Right cardiac atrium (tissue), 5 donors: ENCODE measurements at regions not wholly inside any gene's neighbourhood (a gene's known extent, or its start where the extent isn't known, plus 50 kb on each side); places are given as distances from the start of the nearest gene placed in this dataset.
"Not testable (repeated sequence)": the region's sequence is repeated elsewhere in the genome, so short reads cannot be mapped to it uniquely, and the experiment has no call there.

Experiments
- ATAC-seq, 2 donors: fragments of 200-7000 bp; cut with Tn5 transposase; one replicate each; pipeline versions ENCODE4 v1.8.0 to v1.9.1; 2020; ENCODE audit warnings: moderate library complexity in 2 of 2, mild to moderate bottlenecking in 1 of 2
- DNase-seq, 3 donors: peaks; one replicate each; pipeline ENCODE4 v3.0.0-alpha.2; 2020
- H3K27ac ChIP-seq: one replicate; pipeline ENCODE4 v1.5.1; 2013; ENCODE audit warnings: mild to moderate bottlenecking, low read length, control low read depth, moderate library complexity
- H3K27me3 ChIP-seq: one replicate; pipeline ENCODE4 v1.6.1; 2013; ENCODE audit not compliant: control insufficient read depth, insufficient read depth
- H3K4me1 ChIP-seq: one replicate; pipeline ENCODE4 v1.6.1; 2013; ENCODE audit warnings: low read length; ENCODE audit not compliant: control insufficient read depth, insufficient read depth
- H3K4me3 ChIP-seq: one replicate; pipeline ENCODE4 v1.5.1; 2013; ENCODE audit warnings: low read length, control low read depth
- H3K9me3 ChIP-seq: one replicate; pipeline ENCODE4 v1.6.1; 2013; ENCODE audit warnings: low read length; ENCODE audit not compliant: control insufficient read depth
- WGBS: extraction: QIAGEN DNeasy Blood & Tissue Kit; methylation state at CpG from one replicate; pipeline ENCODE4 v1.1.7; 2013; 5-methylcytosine and 5-hydroxymethylcytosine counted together
- intact Hi-C, 4 donors: fragments of 100-400 bp; cut with DNase I; formaldehyde crosslinking; loops; one replicate each; pipeline versions ENCODE4 v1.11.0 to v1.14.0; 2022 to 2023
- donor health status: healthy with polysubstance abuse.
- donor health status: DM: no; HTN: yes; CAD: no.
- donor health status: DM: no; HTN: no; CAD: no.
- donor health status: DM: no; HTN: yes; CAD: no; lungs with severe emphysema.
- donor health status: DM: yes; HTN: yes; CAD: no.

DNA sequence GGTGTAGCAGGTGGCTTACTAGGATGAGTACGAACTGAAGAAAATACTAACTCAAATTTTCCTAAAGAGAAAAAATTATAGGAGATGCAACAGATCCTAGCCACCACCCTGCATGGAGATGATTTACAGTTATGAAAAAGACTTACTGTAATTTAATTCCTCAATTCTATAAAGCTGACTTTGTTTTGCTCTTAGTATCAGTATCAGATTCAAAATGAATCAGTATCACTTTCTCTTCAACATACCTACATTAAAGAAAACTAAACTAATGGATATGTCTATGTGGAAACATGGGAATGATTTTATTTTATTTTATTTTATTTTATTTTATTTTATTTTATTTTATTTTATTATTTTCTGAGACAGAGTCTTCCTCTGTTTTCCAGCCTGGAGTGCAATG is 525.8 kb downstream of the NLGN4X start:
- Histone ChIP-seq H3K27me3 (no peaks in the 10 kb centered on the region), H3K4me3 (no peak overlapping the region), H3K4me1 (no peaks in the 10 kb centered on the region), H3K27ac (no peak overlapping the region), H3K9me3 (no peaks in the 10 kb centered on the region)
- DNase-seq (no peak), ATAC-seq (no peak)
- intact Hi-C loops = no loop called here
- 85% methylated on average over 1 of the region's 1 CpG for WGBS

GRCh38 chrX:5695971-5696370 is 532.7 kb downstream of the NLGN4X start:
- Histone ChIP-seq H3K4me1 (no peaks in the 10 kb centered on the region), H3K9me3 (no peaks in the 10 kb centered on the region), H3K27me3 (no peaks in the 10 kb centered on the region), H3K27ac (no peak overlapping the region), H3K4me3 (no peak overlapping the region)
- 90% methylated on average over 7 of the region's 7 CpGs for WGBS
- DNase-seq = no peak
- intact Hi-C loops = no loop called here
- no peak for ATAC-seq

DNA sequence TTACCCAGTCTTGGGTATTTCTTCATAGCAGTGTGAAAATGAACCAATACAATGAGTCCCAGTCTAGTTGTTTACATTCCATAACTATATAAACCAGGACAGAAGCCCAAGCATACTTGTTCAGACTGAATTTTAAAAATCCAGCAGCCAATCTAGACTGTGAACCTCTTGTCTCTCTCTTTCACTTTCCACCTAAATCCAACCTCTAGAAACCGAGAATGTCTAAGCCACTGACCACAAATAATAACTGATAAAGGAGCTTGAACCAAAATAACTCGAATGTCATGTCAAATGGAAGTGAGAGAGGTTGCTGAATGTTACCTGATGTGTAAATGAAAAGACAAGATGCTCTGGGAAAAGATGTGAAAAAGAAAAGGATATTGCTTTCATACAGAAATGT is 544.7 kb downstream of the NLGN4X start:
- Histone ChIP-seq H3K4me1 (no peaks in the 10 kb centered on the region), H3K4me3 (no peak overlapping the region), H3K27me3 (no peaks in the 10 kb centered on the region), H3K27ac (no peak overlapping the region), H3K9me3 (no peaks in the 10 kb centered on the region)
- intact Hi-C loops = no loop called here
- 45% methylated on average over 2 of the region's 2 CpGs for WGBS
- DNase-seq = no peak
- no peak for ATAC-seq

- Histone ChIP-seq H3K27ac (no peak overlapping the region), H3K4me3 (no peak overlapping the region), H3K4me1 (no peaks in the 10 kb centered on the region), H3K27me3 (no peaks in the 10 kb centered on the region), H3K9me3 (no peaks in the 10 kb centered on the region)
- ATAC-seq (no peak), DNase-seq (no peak)
- intact Hi-C loops = no loop called here
- WGBS = 45% methylated on average over 3 of the region's 3 CpGs
Measured at GRCh38 chrX:5681159-5681558, 547.5 kb downstream of the NLGN4X start.

DNA sequence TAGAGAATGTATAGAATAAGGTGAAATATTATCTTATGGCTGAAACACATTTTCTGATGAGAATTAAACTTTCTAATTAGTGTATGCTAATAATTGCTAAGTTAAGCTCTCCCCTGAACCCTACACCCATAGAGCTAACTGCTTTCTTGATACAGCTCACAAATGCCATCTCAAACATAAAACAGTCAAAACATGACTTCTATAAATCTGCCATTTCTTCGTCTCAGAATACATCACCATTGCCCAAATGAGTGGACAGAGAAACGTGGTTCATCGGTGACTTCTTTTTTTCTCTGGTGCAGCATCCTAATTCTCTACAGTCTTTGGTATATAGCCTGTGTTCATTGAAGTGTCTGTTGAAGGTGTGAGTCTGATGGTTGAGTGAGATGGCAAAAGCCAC is 554.6 kb downstream of the NLGN4X start:
- intact Hi-C loops = no loop called here
- ATAC-seq = no peak
- no peaks in the 10 kb centered on the region for H3K4me1 ChIP-seq

DNA sequence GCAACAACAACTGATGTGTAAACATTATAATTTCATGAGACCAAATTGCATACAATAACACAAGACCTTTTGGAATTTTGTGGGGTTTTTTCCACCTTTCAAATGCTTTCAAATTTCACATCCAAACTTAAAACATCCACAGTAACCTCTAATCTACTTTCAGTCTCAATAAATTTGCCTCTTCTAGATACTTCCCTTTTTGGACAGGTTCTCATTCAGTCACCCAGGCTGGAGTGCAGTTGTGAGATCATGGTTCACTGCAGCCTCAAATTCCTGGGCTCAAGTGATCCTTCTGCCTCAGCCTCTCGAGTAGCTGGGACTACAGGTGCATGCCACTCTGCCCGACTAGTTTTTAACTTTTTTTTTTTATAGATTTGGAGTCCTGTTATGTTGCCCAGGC is 556.6 kb downstream of the NLGN4X start:
- no peaks in the 10 kb centered on the region for H3K27me3 ChIP-seq
- WGBS = 56% methylated on average over 2 of the region's 2 CpGs
- ATAC-seq (no peak), DNase-seq (no peak)
- no peak overlapping the region for H3K4me3 ChIP-seq
- intact Hi-C loops = no loop called here
- H3K4me1 ChIP-seq = no peaks in the 10 kb centered on the region
- H3K9me3 ChIP-seq = no peaks in the 10 kb centered on the region
- H3K27ac ChIP-seq = no peak overlapping the region

More for the DNA sequence above, 554.6 kb downstream of the NLGN4X start:
- H3K27me3 ChIP-seq = no peaks in the 10 kb centered on the region
- H3K4me3 ChIP-seq = no peak overlapping the region
- no peak for DNase-seq
- H3K27ac ChIP-seq = no peak overlapping the region
- WGBS = 74% methylated on average over 3 of the region's 3 CpGs
- H3K9me3 ChIP-seq = no peaks in the 10 kb centered on the region

- H3K27me3 ChIP-seq, H3K4me3 ChIP-seq, H3K27ac ChIP-seq, H3K4me1 ChIP-seq, DNase-seq, ATAC-seq, H3K9me3 ChIP-seq, intact Hi-C loops: not testable (repeated sequence)
- 77% methylated on average over 4 of the region's 4 CpGs for WGBS
Measured at GRCh38 chrX:5666689-5667088, 562.0 kb downstream of the NLGN4X start.

- H3K27me3 ChIP-seq = no peaks in the 10 kb centered on the region
- DNase-seq = no peak
Measured at GRCh38 chrX:5656544-5656943, 572.1 kb downstream of the NLGN4X start.

DNA sequence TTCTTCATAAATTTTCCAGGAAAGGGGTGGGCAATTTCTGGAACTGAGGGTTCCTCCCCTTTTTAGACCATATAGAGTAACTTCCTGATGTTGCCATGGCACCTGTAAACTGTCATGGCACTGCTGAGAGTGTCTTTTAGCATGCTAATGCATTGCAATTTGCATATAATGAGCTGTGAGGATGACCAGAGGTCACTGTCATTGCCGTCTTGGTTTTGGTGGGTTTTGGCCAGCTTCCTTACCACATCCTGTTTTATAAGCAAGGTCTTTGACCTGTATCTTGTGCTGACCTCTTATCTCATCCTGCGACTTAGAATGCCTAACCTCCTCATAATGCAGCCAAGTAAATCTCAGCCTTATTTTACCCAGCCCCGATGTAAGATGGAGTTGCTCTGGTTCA is 577.8 kb downstream of the NLGN4X start:
- intact Hi-C loops = no loop called here
- 46% methylated on average over 3 of the region's 3 CpGs for WGBS
- no peaks in the 10 kb centered on the region for H3K4me1 ChIP-seq

More at GRCh38 chrX:5656544-5656943, 572.1 kb downstream of the NLGN4X start:
- no peaks in the 10 kb centered on the region for H3K4me1 ChIP-seq
- ATAC-seq = no peak
- H3K27ac ChIP-seq = no peak overlapping the region
- no peaks in the 10 kb centered on the region for H3K9me3 ChIP-seq
- intact Hi-C loops = no loop called here
- no peak overlapping the region for H3K4me3 ChIP-seq

GRCh38 chrX:5648941-5649568 is 579.6 kb downstream of the NLGN4X start:
- Histone ChIP-seq H3K9me3 (no peaks in the 10 kb centered on the region), H3K27ac (no peak overlapping the region), H3K4me1 (no peaks in the 10 kb centered on the region), H3K27me3 (no peaks in the 10 kb centered on the region), H3K4me3 (no peak overlapping the region)
- ATAC-seq (no peak), DNase-seq (peak in 1 of 3 donors; percentile 13)
- WGBS = 56% methylated on average over 12 of the region's 12 CpGs
- intact Hi-C loops = no loop called here

More for the DNA sequence above, 577.8 kb downstream of the NLGN4X start:
- H3K9me3 ChIP-seq = no peaks in the 10 kb centered on the region
- no peaks in the 10 kb centered on the region for H3K27me3 ChIP-seq
- H3K4me3 ChIP-seq = no peak overlapping the region
- no peak overlapping the region for H3K27ac ChIP-seq
- ATAC-seq = no peak
- DNase-seq = no peak

DNA sequence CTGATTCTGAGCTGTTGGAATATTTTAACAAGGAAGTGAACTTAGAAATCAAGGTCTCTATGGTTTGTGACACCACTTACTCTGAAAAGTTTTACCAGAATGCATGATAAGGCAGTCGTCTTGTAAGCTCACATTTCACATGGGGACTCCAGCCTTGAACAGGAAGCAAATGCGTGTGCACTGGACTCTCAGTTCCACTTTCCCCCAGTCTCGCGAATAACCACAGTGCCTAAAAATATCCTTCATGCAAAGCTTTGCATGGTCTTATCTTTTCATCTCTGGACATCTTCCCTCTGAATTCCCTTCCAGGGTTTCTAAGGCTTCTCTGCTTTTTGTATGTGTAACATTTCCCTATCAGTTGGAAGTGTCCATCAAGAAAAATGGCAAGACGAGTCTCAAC is 581.8 kb downstream of the NLGN4X start:
- ATAC-seq (no peak), DNase-seq (no peak)
- no peaks in the 10 kb centered on the region for H3K4me1 ChIP-seq
- whole genome bisulfite sequencing = 52% methylated on average over 5 of the region's 5 CpGs
- no peaks in the 10 kb centered on the region for H3K27me3 ChIP-seq
- H3K9me3 ChIP-seq = no peaks in the 10 kb centered on the region
- H3K27ac ChIP-seq = no peak overlapping the region
- H3K4me3 ChIP-seq = no peak overlapping the region
- intact Hi-C loops = no loop called here

- DNase-seq = no peak
- Histone ChIP-seq H3K27me3 (no peaks in the 10 kb centered on the region), H3K27ac (no peak overlapping the region), H3K9me3 (no peaks in the 10 kb centered on the region), H3K4me3 (no peak overlapping the region), H3K4me1 (no peaks in the 10 kb centered on the region)
- WGBS = 52% methylated on average over 8 of the region's 8 CpGs
- ATAC-seq = no peak
- intact Hi-C loops = no loop called here
Measured at GRCh38 chrX:5644776-5645175, 583.9 kb downstream of the NLGN4X start.
